ENCODE measurements at regions not wholly inside any gene's neighbourhood (a gene's known extent, or its start where the extent isn't known, plus 50 kb on each side); places are given as distances from the start of the nearest gene placed in this dataset.

DNA sequence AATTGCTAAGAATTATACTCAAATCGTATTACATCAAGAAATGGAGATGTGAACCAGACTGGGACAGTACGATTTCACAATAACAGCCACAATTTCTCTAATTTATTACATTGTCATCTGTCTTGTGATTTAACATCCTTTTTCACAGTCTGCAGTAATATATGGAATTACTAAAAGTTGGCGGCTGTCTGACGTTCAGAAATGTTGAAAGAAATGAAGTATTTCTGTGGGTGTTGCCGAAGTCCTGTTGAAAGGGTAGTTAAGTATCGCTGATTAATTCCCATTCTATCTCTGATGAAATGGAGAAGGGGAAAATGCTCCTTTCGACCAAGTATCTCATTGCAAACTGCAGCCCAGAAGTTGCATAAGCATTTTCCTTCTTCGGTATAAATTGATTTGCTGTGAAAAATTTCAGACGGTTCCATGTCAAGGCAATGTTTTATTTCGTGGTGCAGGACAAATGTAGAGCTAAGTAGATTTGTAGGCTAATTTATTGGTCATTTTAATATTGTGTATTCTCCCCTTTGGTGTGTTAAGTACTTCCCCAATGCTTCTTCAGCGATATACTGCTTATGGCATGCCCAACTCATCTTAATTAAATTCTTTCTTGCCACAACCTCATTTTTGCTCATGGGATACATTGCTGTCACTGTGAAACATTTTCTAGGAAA, 775.2 kb upstream of the RBFOX1 start:
- no peak for TF ChIP-seq POLR2A (IDR thresholded peaks at IDR 0.05)
- TF ChIP-seq, protein P1, sequence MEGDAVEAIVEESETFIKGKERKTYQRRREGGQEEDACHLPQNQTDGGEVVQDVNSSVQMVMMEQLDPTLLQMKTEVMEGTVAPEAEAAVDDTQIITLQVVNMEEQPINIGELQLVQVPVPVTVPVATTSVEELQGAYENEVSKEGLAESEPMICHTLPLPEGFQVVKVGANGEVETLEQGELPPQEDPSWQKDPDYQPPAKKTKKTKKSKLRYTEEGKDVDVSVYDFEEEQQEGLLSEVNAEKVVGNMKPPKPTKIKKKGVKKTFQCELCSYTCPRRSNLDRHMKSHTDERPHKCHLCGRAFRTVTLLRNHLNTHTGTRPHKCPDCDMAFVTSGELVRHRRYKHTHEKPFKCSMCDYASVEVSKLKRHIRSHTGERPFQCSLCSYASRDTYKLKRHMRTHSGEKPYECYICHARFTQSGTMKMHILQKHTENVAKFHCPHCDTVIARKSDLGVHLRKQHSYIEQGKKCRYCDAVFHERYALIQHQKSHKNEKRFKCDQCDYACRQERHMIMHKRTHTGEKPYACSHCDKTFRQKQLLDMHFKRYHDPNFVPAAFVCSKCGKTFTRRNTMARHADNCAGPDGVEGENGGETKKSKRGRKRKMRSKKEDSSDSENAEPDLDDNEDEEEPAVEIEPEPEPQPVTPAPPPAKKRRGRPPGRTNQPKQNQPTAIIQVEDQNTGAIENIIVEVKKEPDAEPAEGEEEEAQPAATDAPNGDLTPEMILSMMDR (IDR thresholded peaks at IDR 0.05), result no peak
- Histone ChIP-seq H3K4me3 (no peak overlapping the region), H3K27me3 (no peaks in the 10 kb centered on the region), H3K9me3 (no peaks in the 10 kb centered on the region), H3K27ac (no peak overlapping the region), H3K36me3 (ENCODE audit: low read depth, missing control alignments) (no peaks in the 10 kb centered on the region), H3K4me1 (no peaks in the 10 kb centered on the region)
- 39 to 41% methylated on average over 11 of the region's 11 CpGs for WGBS, 2 donors
- no peak for DNase-seq
- intact Hi-C loops (cut with DNase I; ENCODE audit: low total_unique reads), result no loop called here

DNA sequence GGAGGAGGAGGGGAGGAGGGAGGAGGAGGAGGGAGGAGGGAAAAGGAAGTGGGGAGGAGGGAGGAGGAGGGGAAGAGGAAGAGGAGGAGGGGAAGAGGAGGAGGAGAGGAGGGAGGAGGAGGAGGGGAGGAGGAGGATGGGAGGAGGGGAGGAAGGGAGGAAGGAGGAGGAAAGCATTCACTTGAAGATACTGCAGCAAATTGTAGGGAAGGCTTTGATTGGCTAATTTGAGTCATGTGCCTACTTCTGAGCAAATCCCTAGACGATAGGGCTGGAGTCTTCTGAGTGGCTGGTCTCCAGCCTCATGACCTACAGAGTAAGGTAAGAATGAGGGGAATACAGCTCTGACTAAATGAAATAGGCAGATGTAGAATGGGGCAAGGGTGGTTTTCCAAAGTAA, 783.2 kb upstream of the RBFOX1 start:
- TF ChIP-seq POLR2A (IDR thresholded peaks at IDR 0.05), result no peak
- no peaks in the 10 kb centered on the region for H3K27me3 ChIP-seq
- intact Hi-C loops (cut with DNase I; ENCODE audit: low total_unique reads), result no loop called here

DNA sequence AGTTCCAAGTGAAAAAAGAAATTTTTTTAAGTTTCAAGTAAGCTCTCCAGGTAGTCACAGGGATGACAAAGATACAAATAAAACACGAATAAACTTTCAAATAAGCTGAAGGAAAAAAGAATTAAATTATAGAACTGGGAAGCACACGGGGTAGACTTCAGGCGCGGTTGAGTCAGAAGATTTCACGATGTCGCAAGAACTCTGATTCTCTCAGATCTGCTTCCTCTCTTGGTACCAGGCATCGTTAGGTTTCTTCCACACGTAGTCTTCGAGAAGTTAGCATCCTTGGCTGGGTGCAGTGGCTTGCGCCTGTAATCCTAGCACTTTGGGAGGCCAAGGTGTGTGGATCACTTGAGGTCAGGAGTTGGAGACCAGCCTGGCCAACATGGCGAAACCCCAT, 784.1 kb upstream of the RBFOX1 start:
- TF ChIP-seq, protein P1 (IDR thresholded peaks at IDR 0.05), result no peak
- 70 to 74% methylated on average over 11 of the region's 11 CpGs for WGBS, 2 donors
- intact Hi-C loops (cut with DNase I; ENCODE audit: low total_unique reads), result no loop called here
- Histone ChIP-seq H3K27me3 (no peaks in the 10 kb centered on the region), H3K4me1 (no peaks in the 10 kb centered on the region), H3K9me3 (no peaks in the 10 kb centered on the region), H3K4me3 (no peak overlapping the region), H3K27ac (no peak overlapping the region), H3K36me3 (ENCODE audit: low read depth, missing control alignments) (no peaks in the 10 kb centered on the region)
- no peak for DNase-seq

More for the DNA sequence above, 783.2 kb upstream of the RBFOX1 start:
- Histone ChIP-seq H3K9me3 (no peaks in the 10 kb centered on the region), H3K4me3 (no peak overlapping the region), H3K27ac (no peak overlapping the region), H3K36me3 (ENCODE audit: low read depth, missing control alignments) (no peaks in the 10 kb centered on the region), H3K4me1 (no peaks in the 10 kb centered on the region)
- 51 to 79% methylated on average over 1 of the region's 1 CpG for WGBS, 2 donors
- no peak for DNase-seq

DNA sequence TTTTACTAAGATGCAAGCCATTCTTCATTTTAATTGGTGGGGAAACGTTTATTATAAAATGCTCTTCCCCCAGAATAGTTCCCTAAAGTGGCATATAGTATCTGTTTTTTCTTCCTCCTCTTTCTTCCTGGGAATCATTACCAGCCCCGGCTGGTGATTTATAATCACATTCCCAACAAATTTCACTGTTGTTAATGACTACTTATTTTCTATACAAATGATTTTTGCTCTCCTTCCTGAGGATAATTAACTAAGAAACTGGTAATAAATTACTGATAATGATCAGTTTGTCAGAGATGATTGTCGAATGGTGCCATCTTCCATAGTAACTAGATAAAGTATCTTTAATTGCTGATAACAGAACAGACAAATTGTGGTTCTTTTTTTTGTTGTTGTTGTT, 785.5 kb upstream of the RBFOX1 start:
- TF ChIP-seq POLR2A (IDR thresholded peaks at IDR 0.05), result no peak
- TF ChIP-seq, protein P1 (IDR thresholded peaks at IDR 0.05), result no peak
- DNase-seq, result no peak
- H3K36me3 ChIP-seq (ENCODE audit: low read depth, missing control alignments), result no peaks in the 10 kb centered on the region
- H3K27me3 ChIP-seq, result no peaks in the 10 kb centered on the region
- 20 to 24% methylated on average over 3 of the region's 3 CpGs for WGBS, 2 donors
- H3K9me3 ChIP-seq, result no peaks in the 10 kb centered on the region
- intact Hi-C loops (cut with DNase I; ENCODE audit: low total_unique reads), result no loop called here
- no peak overlapping the region for H3K4me3 ChIP-seq
- H3K4me1 ChIP-seq, result no peaks in the 10 kb centered on the region
- no peak overlapping the region for H3K27ac ChIP-seq

DNA sequence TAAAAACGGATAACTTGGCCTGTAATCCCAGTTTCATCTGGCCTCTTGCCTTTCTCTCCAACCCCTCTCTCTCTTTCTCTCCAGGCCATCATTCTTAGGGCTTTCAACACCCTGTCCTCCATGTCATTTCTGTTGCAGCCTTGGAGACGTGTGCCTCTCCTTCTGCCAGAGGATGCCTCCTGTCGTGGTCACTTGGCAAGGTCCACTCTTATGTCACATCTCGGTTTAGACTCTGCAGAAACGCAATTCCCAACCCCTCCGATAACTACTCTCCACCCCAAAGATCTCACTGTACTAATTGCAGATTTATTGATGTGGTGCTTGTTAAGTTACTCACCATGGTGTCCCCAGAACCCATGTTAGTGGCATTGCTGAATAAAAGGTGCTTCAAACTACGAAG, 787.3 kb upstream of the RBFOX1 start:
- intact Hi-C loops (cut with DNase I; ENCODE audit: low total_unique reads), result no loop called here
- Histone ChIP-seq H3K27ac (no peak overlapping the region), H3K4me3 (no peak overlapping the region), H3K9me3 (no peaks in the 10 kb centered on the region), H3K4me1 (no peaks in the 10 kb centered on the region), H3K36me3 (ENCODE audit: low read depth, missing control alignments) (no peaks in the 10 kb centered on the region), H3K27me3 (no peaks in the 10 kb centered on the region)
- no peak for DNase-seq
- TF ChIP-seq POLR2A (IDR thresholded peaks at IDR 0.05), result no peak
- TF ChIP-seq, protein P1 (IDR thresholded peaks at IDR 0.05), result no peak
- 82 to 90% methylated on average over 7 of the region's 7 CpGs for WGBS, 2 donors
